SK-N-SH treated with all-trans-retinoic acid at 6 μM for 48 hours (cell line): ENCODE measurements at regions not wholly inside any gene's neighbourhood (a gene's known extent, or its start where the extent isn't known, plus 50 kb on each side); places are given as distances from the start of the nearest gene placed in this dataset.

Experiments
- ATAC-seq: fragments of 200-7000 bp; cut with Tn5 transposase; 3 replicates; pipeline ENCODE4 v1.9.1; 2020; ENCODE audit warnings: mild to moderate bottlenecking, moderate library complexity
- ARNTL ChIP-seq: fragments of 450-650 bp; formaldehyde crosslinking; IDR thresholded peaks from 2 replicates; pipeline ENCODE4 v1.5.0; 2020; ENCODE audit warnings: low read depth, mild to moderate bottlenecking, moderate library complexity, borderline replicate concordance
- BACH2 ChIP-seq: fragments of 250-450 bp; sonication (Bioruptor Pico); IDR thresholded peaks from 2 replicates; pipeline ENCODE4 v1.9.0; 2021; ENCODE audit warnings: mild to moderate bottlenecking, borderline replicate concordance
- CREB5 ChIP-seq: fragments of 250-450 bp; sonication (Bioruptor Pico); IDR thresholded peaks from 2 replicates; pipeline ENCODE4 v1.5.1; 2020; ENCODE audit warnings: low read depth, mild to moderate bottlenecking, moderate library complexity
- CSDC2 ChIP-seq: fragments of 250-450 bp; sonication (Bioruptor Pico); IDR thresholded peaks from 2 replicates; pipeline ENCODE4 v1.5.0; 2020; ENCODE audit warnings: mild to moderate bottlenecking, moderate library complexity
- CSRNP3 ChIP-seq: fragments of 250-450 bp; sonication (Bioruptor Pico); IDR thresholded peaks from 2 replicates; pipeline ENCODE4 v1.5.1; 2021; ENCODE audit warnings: mild to moderate bottlenecking, moderate library complexity
- ESRRG ChIP-seq: fragments of 250-450 bp; sonication (Bioruptor Pico); IDR thresholded peaks from 2 replicates; pipeline ENCODE4 v1.6.1; 2021; ENCODE audit warnings: mild to moderate bottlenecking
- GLIS3 ChIP-seq: fragments of 250-450 bp; sonication (Bioruptor Pico); IDR thresholded peaks from 2 replicates; pipeline ENCODE4 v1.5.0; 2020; ENCODE audit warnings: mild to moderate bottlenecking, moderate library complexity
- ISL1 ChIP-seq: fragments of 250-450 bp; sonication (Bioruptor Pico); IDR thresholded peaks from 2 replicates; pipeline ENCODE4 v2.1.2; 2022; ENCODE audit warnings: mild to moderate bottlenecking, moderate library complexity
- OSR1 ChIP-seq: fragments of 250-450 bp; sonication (Bioruptor Pico); IDR thresholded peaks from 2 replicates; pipeline ENCODE4 v1.8.0; 2022; ENCODE audit warnings: moderate library complexity, mild to moderate bottlenecking, inconsistent platforms
- PATZ1 ChIP-seq: fragments of 250-450 bp; sonication (Bioruptor Pico); IDR thresholded peaks from 2 replicates; pipeline ENCODE4 v1.8.0; 2020; ENCODE audit warnings: mild to moderate bottlenecking, moderate library complexity, borderline replicate concordance
- POU6F1 ChIP-seq: fragments of 250-450 bp; sonication (Bioruptor Pico); IDR thresholded peaks from 2 replicates; pipeline ENCODE4 v1.8.0; 2021; ENCODE audit warnings: low read depth, mild to moderate bottlenecking, moderate library complexity, borderline replicate concordance
- PPARA ChIP-seq: fragments of 250-450 bp; sonication (Bioruptor Pico); IDR thresholded peaks from 2 replicates; pipeline ENCODE4 v1.5.0; 2020; ENCODE audit warnings: mild to moderate bottlenecking, borderline replicate concordance
- RARB ChIP-seq: fragments of 250-450 bp; sonication (Bioruptor Pico); IDR thresholded peaks from 2 replicates; pipeline ENCODE4 v1.8.0; 2021; ENCODE audit warnings: mild to moderate bottlenecking, moderate library complexity
- SNAI2 ChIP-seq: fragments of 250-450 bp; sonication (Bioruptor Pico); IDR thresholded peaks from 2 replicates; pipeline ENCODE4 v1.5.0; 2020; ENCODE audit warnings: mild to moderate bottlenecking, moderate library complexity
- TCF4 ChIP-seq: fragments of 250-450 bp; sonication (Bioruptor Pico); IDR thresholded peaks from 2 replicates; pipeline ENCODE4 v1.8.0; 2021; ENCODE audit warnings: mild to moderate bottlenecking, moderate library complexity, borderline replicate concordance
- TOX ChIP-seq: fragments of 250-450 bp; sonication (Bioruptor Pico); IDR thresholded peaks from 2 replicates; pipeline ENCODE4 v1.8.0; 2021; ENCODE audit warnings: mild to moderate bottlenecking, moderate library complexity, borderline replicate concordance
- TSHZ2 ChIP-seq: fragments of 250-450 bp; sonication (Bioruptor Pico); IDR thresholded peaks from 2 replicates; pipeline ENCODE4 v1.5.0; 2020; ENCODE audit warnings: mild to moderate bottlenecking, moderate library complexity
- ZC3H10 ChIP-seq: fragments of 250-450 bp; sonication (Bioruptor Pico); IDR thresholded peaks from 2 replicates; pipeline ENCODE4 v1.5.1; 2021; ENCODE audit warnings: mild to moderate bottlenecking, moderate library complexity
- ZFP3 ChIP-seq: fragments of 250-450 bp; sonication (Bioruptor Pico); IDR thresholded peaks from 2 replicates; pipeline ENCODE4 v1.5.0; 2020; ENCODE audit warnings: mild to moderate bottlenecking, moderate library complexity
- ZFP30 ChIP-seq: fragments of 450-650 bp; formaldehyde crosslinking; IDR thresholded peaks from 2 replicates; pipeline ENCODE4 v1.5.0; 2022; ENCODE audit warnings: mild to moderate bottlenecking, moderate library complexity
- ZNF565 ChIP-seq: fragments of 450-650 bp; formaldehyde crosslinking; conservative IDR thresholded peaks from 2 replicates; pipeline ENCODE4 v1.5.0; 2020; ENCODE audit warnings: low read depth, mild to moderate bottlenecking, moderate library complexity
- ZNF70 ChIP-seq: fragments of 450-650 bp; formaldehyde crosslinking; IDR thresholded peaks from 2 replicates; pipeline ENCODE4 v1.5.0; 2020; ENCODE audit warnings: mild to moderate bottlenecking, moderate library complexity
- ZNF8 ChIP-seq: fragments of 450-650 bp; formaldehyde crosslinking; IDR thresholded peaks from 2 replicates; pipeline ENCODE4 v1.5.0; 2020; ENCODE audit warnings: mild to moderate bottlenecking, moderate library complexity

- no peak for ATAC-seq
- TF ChIP-seq RARB (CRISPR knock-in tag) (no peak), ISL1 (CRISPR knock-in tag) (no peak), PPARA (no peak), PATZ1 (CRISPR knock-in tag) (no peak), ARNTL (CRISPR knock-in tag) (no peak), CSRNP3 (no peak), POU6F1 (CRISPR knock-in tag) (no peak), BACH2 (no peak), TCF4 (CRISPR knock-in tag) (no peak), ZFP3 (CRISPR knock-in tag) (no peak), ESRRG (no peak), ZC3H10 (no peak), CREB5 (CRISPR knock-in tag) (no peak), TSHZ2 (no peak), ZNF70 (CRISPR knock-in tag) (no peak), ZNF8 (CRISPR knock-in tag) (no peak), CSDC2 (CRISPR knock-in tag) (no peak), GLIS3 (CRISPR knock-in tag) (no peak), OSR1 (CRISPR knock-in tag) (no peak)
These were observed 201.9 kb upstream of the SOX1 start for GRCh38 chr13:111865046-111865445.

- ATAC-seq: no peak
- no peak for TF ChIP-seq CSRNP3
- TF ChIP-seq ZNF70 (CRISPR knock-in tag): no peak
- TF ChIP-seq POU6F1 (CRISPR knock-in tag): no peak
- TF ChIP-seq SNAI2 (CRISPR knock-in tag): no peak
- no peak for TF ChIP-seq PPARA
- no peak for TF ChIP-seq OSR1 (CRISPR knock-in tag)
- no peak for TF ChIP-seq GLIS3 (CRISPR knock-in tag)
- TF ChIP-seq ISL1 (CRISPR knock-in tag): no peak
- no peak for TF ChIP-seq ARNTL (CRISPR knock-in tag)
- TF ChIP-seq TCF4 (CRISPR knock-in tag): no peak
- no peak for TF ChIP-seq ZFP30
- TF ChIP-seq TOX (CRISPR knock-in tag): no peak
- no peak for TF ChIP-seq ZFP3 (CRISPR knock-in tag)
- TF ChIP-seq RARB (CRISPR knock-in tag): no peak
- no peak for TF ChIP-seq PATZ1 (CRISPR knock-in tag)
- TF ChIP-seq CREB5 (CRISPR knock-in tag): no peak
- no peak for TF ChIP-seq ZNF565
These were observed 201.1 kb upstream of the SOX1 start for GRCh38 chr13:111865826-111866225.
